ENCODE measurements at regions not wholly inside any gene's neighbourhood (a gene's known extent, or its start where the extent isn't known, plus 50 kb on each side); places are given as distances from the start of the nearest gene placed in this dataset.

DNA sequence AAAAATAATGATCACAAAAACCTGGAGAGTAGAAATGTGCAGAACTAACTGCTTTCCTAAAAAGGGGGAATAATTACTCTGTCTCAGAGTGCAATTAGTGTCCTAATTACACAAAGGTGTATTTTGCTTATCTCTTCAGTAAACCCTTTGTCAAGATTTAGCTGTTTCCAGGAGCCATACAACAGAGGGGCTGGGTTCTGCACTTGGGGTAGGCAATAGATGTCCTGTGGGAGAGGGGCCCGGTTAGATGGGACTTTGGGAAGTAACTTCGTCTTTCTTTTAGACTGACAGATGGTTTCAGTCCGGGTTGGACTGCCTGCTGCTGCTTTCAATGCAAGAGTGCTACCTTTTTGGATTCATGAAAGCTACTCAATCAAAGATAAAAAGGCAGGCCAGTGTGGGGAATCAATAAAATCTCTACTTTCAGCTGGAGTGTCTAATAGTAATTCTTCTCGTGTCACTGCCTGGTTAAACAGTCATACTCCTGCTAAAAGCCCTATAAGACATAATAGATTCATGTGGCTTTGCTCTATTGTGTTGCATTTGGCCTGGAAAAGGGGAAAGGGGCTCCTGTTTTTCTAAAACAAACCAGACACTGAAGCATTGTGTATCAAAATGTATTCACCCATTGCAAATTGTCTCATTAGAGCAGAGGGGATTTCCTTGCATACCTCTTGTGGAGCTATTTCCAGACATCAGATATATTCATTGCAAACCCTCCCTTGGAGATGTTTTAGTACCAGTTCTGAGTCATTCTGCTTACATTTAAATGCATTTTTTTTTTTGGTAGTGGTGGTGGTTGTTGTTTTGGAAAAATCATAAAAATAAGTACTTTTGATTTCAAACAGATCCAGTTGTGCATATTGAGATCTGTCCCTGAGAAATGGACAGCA lies 83.3 kb upstream of the PCDH8 start:
- Histone ChIP-seq H3K27ac (no peak overlapping the region), H3K4me3 (no peak overlapping the region)
- TF ChIP-seq, protein P1, sequence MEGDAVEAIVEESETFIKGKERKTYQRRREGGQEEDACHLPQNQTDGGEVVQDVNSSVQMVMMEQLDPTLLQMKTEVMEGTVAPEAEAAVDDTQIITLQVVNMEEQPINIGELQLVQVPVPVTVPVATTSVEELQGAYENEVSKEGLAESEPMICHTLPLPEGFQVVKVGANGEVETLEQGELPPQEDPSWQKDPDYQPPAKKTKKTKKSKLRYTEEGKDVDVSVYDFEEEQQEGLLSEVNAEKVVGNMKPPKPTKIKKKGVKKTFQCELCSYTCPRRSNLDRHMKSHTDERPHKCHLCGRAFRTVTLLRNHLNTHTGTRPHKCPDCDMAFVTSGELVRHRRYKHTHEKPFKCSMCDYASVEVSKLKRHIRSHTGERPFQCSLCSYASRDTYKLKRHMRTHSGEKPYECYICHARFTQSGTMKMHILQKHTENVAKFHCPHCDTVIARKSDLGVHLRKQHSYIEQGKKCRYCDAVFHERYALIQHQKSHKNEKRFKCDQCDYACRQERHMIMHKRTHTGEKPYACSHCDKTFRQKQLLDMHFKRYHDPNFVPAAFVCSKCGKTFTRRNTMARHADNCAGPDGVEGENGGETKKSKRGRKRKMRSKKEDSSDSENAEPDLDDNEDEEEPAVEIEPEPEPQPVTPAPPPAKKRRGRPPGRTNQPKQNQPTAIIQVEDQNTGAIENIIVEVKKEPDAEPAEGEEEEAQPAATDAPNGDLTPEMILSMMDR (IDR thresholded peaks at IDR 0.05) = no peak
- no peak for DNase-seq (ENCODE audit: low spot score)

DNA sequence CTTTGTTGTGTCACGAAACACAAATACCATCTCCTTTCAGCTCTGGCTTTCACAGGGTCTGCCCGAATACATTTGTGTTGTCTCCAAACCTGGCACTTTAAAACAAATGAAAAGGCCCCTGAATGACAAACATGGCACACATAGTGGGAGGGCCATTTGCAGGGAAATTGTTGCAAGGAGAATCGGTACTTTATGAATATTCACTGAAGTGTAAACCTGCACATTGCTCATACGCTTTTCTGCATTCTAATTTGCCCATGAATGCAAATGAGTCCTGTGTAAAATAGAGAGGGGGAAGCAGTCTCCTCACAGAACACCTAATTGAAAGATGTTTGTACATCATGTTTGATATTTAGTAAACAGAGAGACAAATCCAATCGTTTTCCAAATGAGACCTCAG lies 82.7 kb upstream of the PCDH8 start:
- TF ChIP-seq, protein P1 (IDR thresholded peaks at IDR 0.05) = no peak
- H3K27ac ChIP-seq = no peak overlapping the region

DNA sequence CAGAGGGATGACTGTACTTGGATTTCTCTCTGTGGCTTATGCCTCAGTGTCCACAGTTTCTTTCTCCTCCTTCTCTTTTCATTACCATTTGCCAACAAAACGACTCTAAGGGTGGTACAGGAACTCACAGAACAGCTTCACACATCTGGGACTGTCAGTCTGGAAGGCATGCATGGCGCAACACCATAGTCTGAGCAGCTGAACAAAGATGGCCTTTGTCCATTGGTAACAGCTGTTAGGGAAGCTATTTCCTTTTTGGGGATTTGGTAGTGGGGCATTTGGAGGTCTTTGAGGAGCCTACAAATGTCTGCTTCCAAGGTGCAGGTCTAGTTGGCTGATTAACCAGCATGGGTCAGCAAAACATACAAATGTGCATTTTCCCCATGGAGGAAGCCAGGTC lies 81.4 kb upstream of the PCDH8 start:
- H3K4me3 ChIP-seq = no peak overlapping the region
- TF ChIP-seq, protein P1 (IDR thresholded peaks at IDR 0.05) = no peak
- no peak for DNase-seq (ENCODE audit: low spot score)
- H3K27ac ChIP-seq = no peak overlapping the region

More for the DNA sequence above, 82.7 kb upstream of the PCDH8 start:
- no peak overlapping the region for H3K4me3 ChIP-seq
- no peak for DNase-seq (ENCODE audit: low spot score)

DNA sequence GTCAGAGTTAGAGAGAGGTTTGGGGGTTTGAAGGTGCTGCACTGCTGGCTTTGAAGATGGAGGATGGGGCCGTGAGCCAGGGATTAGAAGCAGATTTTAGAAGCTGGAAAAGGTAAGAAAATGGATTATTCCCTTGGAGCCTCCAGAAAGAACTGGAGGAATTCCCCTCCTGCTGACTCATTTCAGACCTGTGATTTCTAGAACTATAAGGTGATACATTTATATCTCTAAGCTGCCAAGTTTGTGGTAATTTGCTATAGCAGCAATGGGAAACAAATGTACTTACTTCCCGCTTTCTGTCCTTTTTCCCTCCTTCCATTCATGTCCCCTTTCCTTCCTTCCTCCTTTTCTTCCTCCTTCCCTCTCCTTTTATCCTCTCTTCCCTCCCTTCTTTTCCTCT lies 78.5 kb upstream of the PCDH8 start:
- Histone ChIP-seq H3K4me3 (no peak overlapping the region), H3K27ac (no peak overlapping the region)
- DNase-seq (ENCODE audit: low spot score) = no peak
- TF ChIP-seq, protein P1 (IDR thresholded peaks at IDR 0.05) = no peak

DNA sequence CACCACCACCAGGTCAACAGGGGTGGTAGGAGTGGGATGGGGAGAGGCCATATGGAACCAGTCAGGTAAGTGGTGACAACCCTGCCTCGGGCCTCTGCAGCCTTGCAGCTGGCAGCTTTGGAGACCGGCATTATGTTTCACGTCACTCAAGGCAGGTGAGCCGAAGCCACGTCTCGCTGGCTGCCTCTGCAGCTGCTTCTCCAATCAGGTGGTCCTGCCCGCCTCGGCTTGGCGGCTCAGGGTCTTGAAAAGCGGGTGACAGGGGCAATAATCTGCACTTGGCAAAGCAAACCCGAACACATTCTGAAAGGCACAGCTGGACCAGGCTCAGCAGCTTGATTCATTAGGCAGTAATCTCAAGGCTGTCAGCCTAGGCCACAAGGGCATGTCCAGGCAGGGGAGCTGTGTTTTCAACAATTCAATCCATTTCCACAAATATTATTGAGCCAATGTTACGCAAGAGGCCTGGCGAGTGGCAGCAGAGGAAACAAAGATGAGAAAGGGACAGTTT lies 77.4 kb upstream of the PCDH8 start:
- TF ChIP-seq, protein P1 (IDR thresholded peaks at IDR 0.05) = no peak
- no peak for DNase-seq (ENCODE audit: low spot score)
- H3K4me3 ChIP-seq = no peak overlapping the region
- no peak overlapping the region for H3K27ac ChIP-seq

DNA sequence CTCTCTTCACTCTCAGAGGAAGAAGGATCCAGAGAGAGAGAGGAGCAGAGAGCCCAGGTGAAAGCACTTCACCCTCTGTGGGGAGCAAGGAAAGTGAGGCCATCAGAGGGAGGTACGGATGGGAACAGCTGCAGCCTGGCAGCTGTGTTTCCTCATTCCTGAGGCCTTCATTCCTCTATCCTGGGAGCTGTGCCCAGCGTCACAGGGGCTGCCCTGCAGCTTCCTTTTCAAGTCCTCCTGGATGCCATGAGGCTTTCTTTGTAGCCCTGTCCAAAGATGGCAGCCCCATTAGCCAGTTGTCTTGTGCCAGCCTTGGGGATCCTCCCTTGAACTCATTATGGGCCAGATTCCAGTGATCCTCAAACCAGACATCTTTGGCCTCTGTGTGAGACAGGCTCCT lies 76.8 kb upstream of the PCDH8 start:
- H3K4me3 ChIP-seq = no peak overlapping the region
- TF ChIP-seq, protein P1 (IDR thresholded peaks at IDR 0.05) = no peak
- DNase-seq (ENCODE audit: low spot score) = no peak
- no peak overlapping the region for H3K27ac ChIP-seq

All from coronary artery (tissue), 2 donors.